ENCODE measurements at regions not wholly inside any gene's neighbourhood (a gene's known extent, or its start where the extent isn't known, plus 50 kb on each side); places are given as distances from the start of the nearest gene placed in this dataset.

DNA sequence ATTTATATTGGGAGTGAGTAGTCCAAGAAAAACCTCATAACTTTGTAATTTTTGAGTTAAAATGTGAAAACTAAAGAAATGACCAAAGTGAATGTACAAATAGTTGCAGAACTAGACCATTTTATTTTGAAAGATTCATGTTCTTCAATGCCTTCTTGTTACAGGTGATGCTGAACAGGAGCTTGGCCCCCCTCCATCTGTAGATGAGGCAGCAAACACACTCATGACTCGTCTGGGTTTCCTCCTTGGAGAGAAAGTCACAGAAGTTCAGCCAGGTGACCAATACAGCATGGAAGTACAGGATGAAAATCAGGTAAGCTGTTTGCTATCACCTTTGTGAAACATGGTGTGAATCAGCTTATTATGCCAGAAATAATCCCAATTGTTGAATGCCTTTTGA, 227.8 kb downstream of the TANC2 start:
- Histone ChIP-seq H3K4me3 (no peak overlapping the region), H3K36me3 (no peaks in the 10 kb centered on the region), H3K9me3 (no peaks in the 10 kb centered on the region), H3K27ac (no peak overlapping the region), H3K27me3 (no peaks in the 10 kb centered on the region), H3K4me1 (no peaks in the 10 kb centered on the region)
- DNase-seq, result no peak
- intact Hi-C loops (cut with DNase I; ENCODE audit: low total_unique reads), result no loop called here
- TF ChIP-seq POLR2A (IDR thresholded peaks at IDR 0.05) (no peak), CTCF (IDR thresholded peaks at IDR 0.05) (no peak)

- no peak overlapping the region for H3K4me3 ChIP-seq
- H3K27me3 ChIP-seq, result no peaks in the 10 kb centered on the region
- intact Hi-C loops (cut with DNase I; ENCODE audit: low total_unique reads), result no loop called here
- H3K4me1 ChIP-seq, result no peaks in the 10 kb centered on the region
- no peak for DNase-seq
- no peak overlapping the region for H3K27ac ChIP-seq
- H3K9me3 ChIP-seq, result no peaks in the 10 kb centered on the region
- H3K36me3 ChIP-seq, result no peaks in the 10 kb centered on the region
- TF ChIP-seq CTCF (IDR thresholded peaks at IDR 0.05) (no peak), POLR2A (IDR thresholded peaks at IDR 0.05) (no peak)
These were observed 230.8 kb downstream of the TANC2 start for GRCh38 chr17:63196772-63197335.

DNA sequence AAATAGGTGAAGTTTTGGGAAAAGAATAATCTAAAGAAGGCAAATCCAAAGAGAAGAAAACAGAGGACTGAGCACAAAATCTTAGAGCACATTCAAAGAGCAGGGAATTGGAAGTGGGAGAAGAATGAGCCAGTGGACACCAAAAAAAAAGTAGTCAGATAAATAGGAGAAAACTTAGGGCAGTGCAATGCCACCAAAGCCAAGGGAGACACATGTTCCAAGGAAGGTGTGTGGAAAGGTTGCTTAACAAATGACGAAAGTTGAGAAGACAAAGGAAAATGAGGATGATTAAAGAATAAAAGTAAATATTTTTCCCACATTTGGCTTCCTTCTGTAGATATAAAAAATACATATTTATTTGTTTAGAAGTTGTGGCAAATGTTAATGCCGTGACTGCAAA, 237.6 kb downstream of the TANC2 start:
- intact Hi-C loops (cut with DNase I; ENCODE audit: low total_unique reads), result no loop called here
- Histone ChIP-seq H3K36me3 (no peaks in the 10 kb centered on the region), H3K27ac (no peak overlapping the region), H3K9me3 (no peaks in the 10 kb centered on the region), H3K4me1 (no peaks in the 10 kb centered on the region), H3K4me3 (no peak overlapping the region), H3K27me3 (no peaks in the 10 kb centered on the region)
- TF ChIP-seq POLR2A (IDR thresholded peaks at IDR 0.05), result no peak
- no peak for TF ChIP-seq CTCF (IDR thresholded peaks at IDR 0.05)
- no peak for DNase-seq

DNA sequence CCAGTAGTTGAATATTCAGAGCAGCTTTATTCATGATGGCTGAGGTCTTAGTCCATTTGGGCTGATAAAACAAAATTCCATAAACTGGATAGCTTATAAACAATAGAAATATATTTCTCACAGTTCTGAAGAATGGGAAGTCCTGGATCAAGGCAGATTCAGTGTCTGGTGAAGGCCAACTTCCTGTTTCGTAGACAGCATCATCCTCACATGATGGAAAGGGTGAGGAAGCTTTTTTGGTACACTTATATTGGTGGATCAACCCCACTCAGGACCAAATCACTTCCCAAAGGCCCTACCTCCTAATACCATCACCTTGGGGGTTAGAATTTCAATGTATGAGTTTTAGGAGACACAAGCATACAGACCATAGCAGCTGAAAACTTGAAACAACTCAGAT, 224.2 kb downstream of the CYB561 start:
- intact Hi-C loops (cut with DNase I; ENCODE audit: low total_unique reads), result no loop called here
- H3K27me3 ChIP-seq, result no peaks in the 10 kb centered on the region
- no peak for TF ChIP-seq POLR2A (IDR thresholded peaks at IDR 0.05)
- TF ChIP-seq CTCF (IDR thresholded peaks at IDR 0.05), result no peak
- no peak for DNase-seq
- H3K27ac ChIP-seq, result no peak overlapping the region
- H3K4me3 ChIP-seq, result no peak overlapping the region
- no peaks in the 10 kb centered on the region for H3K4me1 ChIP-seq
- H3K9me3 ChIP-seq, result no peaks in the 10 kb centered on the region
- H3K36me3 ChIP-seq, result no peaks in the 10 kb centered on the region

- no peaks in the 10 kb centered on the region for H3K9me3 ChIP-seq
- TF ChIP-seq POLR2A (IDR thresholded peaks at IDR 0.05) (no peak), CTCF (IDR thresholded peaks at IDR 0.05) (no peak)
- intact Hi-C loops (cut with DNase I; ENCODE audit: low total_unique reads), result no loop called here
- H3K36me3 ChIP-seq, result no peaks in the 10 kb centered on the region
- H3K27me3 ChIP-seq, result no peaks in the 10 kb centered on the region
- H3K27ac ChIP-seq, result no peak overlapping the region
- DNase-seq, result no peak
- H3K4me1 ChIP-seq, result no peaks in the 10 kb centered on the region
- no peak overlapping the region for H3K4me3 ChIP-seq
These were observed 223.5 kb downstream of the CYB561 start for GRCh38 chr17:63222655-63223054.

Measured in uterus (tissue), 3 donors.